NCI-H345 treated with DMSO at 0.1 percent for 48 hours (cell line): ENCODE measurements at regions not wholly inside any gene's neighbourhood (a gene's known extent, or its start where the extent isn't known, plus 50 kb on each side); places are given as distances from the start of the nearest gene placed in this dataset.
"Not testable (repeated sequence)": the region's sequence is repeated elsewhere in the genome, so short reads cannot be mapped to it uniquely, and the experiment has no call there.

Experiments
- DNase-seq: peaks from one replicate; lab custom pipeline; 2025; ENCODE audit not compliant: unreplicated experiment; lab: John Stamatoyannopoulos, UW

DNA sequence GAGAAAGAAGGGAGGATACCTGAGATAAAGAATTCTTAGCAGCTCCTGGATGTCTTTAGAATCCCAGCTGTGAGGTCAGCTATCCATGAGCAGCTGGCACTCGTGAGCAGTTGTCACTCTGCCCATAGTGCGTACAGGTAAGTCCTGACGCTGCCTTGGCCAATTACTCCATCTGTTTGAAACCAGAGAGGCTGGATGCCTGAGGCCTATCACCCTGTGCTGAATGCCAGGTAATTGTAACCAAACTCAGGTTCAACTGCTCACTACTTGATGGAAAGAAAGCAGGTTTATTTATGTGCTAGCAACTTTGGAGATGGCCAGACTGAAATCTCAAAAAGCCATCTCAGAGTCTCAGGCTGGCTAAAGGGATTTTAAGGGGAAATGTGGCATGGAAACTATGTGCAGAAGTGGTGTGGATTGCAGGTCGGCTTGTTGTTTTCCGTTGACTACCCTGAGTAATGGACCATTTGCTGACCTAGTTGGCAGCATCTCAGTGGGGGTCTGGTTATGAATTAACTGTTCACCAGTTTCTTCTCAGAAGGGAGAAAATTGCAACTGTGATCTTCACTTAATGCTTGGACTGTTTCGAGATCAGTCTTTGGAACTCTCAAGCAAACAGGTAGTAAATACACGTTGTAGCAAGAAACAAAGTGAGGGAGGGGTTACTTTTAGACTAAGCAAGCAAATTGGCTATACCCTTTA, 1614.0 kb upstream of the PCDH10 start:
- no peak for DNase-seq

DNA sequence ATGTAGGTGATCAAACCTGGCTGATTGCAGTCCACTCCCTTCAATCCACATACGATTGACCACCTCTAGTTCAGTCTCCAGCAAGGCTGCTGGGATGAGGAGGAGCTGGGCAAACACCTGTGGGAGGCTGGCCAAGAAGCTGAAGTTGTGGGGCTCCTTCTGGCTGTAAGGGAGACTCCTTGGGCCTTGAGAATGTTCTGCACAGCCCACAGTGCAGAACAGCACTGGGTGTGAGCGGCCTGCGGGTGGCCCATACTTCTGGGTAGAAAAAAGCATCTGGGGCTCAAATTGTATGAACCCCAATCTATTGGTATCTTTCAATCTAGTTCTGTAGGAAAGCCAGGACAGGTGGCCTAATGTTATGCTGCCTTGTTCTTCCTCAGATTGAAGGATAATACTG, 1608.8 kb upstream of the PCDH10 start:
- DNase-seq: no peak

- DNase-seq: no peak
Measured at GRCh38 chr4:131547506-131547981, 1601.5 kb upstream of the PCDH10 start.

DNA sequence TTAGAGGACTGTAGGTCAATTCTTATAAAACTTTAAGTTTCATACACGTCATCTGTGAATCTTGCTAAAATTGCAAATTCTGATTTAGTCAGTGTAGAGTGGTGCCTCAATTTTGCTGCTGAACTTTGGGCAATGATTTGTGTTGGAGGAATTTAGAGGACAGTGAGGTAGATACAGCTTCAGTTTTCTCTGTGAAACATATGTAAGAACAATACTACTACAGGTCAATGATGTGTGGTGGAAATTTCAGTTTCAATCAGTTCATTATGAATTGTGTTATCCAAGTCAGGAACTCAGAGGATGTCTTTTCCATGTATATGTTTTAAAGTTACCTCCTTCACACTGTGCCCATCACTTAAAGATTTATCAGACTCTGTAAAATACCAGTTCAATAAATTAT, 1597.8 kb upstream of the PCDH10 start:
- DNase-seq: no peak

DNA sequence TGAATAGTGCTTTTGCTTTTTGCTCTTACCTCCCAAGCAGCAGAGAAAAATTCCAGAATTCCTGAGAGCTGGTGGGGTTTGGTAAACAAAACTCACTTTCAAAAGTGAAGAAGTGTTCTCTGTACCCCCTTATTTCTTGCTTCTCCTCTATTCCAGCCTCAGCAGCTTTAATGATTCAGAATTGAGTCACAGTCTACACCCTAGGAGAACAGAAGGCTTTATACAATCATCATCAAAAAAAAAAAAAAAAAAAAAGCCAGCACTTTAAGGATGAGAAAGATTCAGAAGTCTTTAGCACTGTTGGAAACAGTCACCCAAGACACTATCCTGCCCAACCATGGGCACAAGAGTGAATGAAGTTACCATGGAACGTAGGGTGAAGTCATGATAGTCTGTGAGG, 1583.1 kb upstream of the PCDH10 start:
- no peak for DNase-seq

- DNase-seq: peak; percentile 66
Measured at GRCh38 chr4:131584587-131584986, 1564.5 kb upstream of the PCDH10 start.

GRCh38 chr4:131595140-131595539, 1554.0 kb upstream of the PCDH10 start:
- DNase-seq: no peak

- no peak for DNase-seq
Measured at GRCh38 chr4:131603705-131604104, 1545.4 kb upstream of the PCDH10 start.

- no peak for DNase-seq
Measured at GRCh38 chr4:131609039-131609438, 1540.1 kb upstream of the PCDH10 start.

DNA sequence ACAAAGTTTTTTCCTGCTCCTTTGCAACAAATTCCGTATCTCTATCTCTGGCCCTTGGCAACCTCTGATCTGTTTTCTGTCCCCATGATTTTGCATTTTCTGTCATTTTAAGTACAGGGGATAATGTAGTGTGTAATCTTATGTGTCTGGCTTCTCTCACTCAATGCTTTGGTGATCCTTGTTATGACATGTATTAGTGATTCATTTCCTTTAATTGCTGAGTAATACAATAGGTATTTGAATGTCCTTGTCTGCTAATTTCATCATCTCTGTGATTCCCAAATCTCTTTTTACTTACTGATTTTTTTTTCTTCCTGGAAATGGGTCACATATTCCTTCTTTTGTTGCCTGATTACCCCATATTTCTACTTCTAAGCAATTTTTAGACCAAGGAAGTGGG, 1538.6 kb upstream of the PCDH10 start:
- not testable (repeated sequence) for DNase-seq

GRCh38 chr4:131613086-131613823, 1535.8 kb upstream of the PCDH10 start:
- DNase-seq: no peak

GRCh38 chr4:131613824-131614216, 1535.3 kb upstream of the PCDH10 start:
- no peak for DNase-seq

DNA sequence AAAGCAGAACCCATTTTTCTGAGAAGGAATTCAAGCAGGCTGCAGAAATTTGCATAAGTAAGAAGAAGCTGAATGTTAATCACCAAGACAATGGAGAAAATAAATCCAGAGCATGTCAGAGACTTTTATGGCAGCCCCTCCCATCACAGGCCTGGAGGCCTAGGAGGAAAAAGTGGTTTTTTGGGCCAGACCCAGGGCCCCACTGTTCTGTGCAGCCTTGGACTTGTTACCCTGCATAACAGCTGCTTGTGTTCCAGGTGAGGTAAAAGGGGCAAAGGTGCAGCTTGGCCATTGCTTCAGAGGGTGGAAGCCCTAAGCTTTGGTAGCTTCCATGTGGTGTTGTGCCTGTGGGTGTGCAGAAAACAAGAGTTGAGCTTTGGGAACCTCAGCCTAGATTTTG, 1516.2 kb upstream of the PCDH10 start:
- DNase-seq: no peak

DNA sequence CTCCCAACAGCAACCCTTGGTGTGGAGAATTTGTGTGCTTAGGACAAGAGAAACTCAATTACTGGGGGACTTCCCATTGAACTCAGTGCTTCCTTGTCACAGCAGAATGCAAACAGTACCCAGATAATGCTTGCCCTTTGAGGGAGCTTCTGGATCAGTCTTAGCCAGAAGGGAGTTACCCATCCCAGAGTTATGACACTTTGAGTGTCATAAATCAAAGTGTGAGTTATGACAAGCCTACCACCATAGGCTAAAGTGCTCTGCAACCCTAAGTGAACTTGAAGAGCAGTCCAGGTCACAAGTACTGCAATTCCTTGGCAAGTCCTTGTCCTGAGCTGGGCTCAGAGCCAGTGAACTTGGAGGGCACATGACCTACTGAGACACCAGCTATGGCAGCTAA, 1513.9 kb upstream of the PCDH10 start:
- DNase-seq: no peak

DNA sequence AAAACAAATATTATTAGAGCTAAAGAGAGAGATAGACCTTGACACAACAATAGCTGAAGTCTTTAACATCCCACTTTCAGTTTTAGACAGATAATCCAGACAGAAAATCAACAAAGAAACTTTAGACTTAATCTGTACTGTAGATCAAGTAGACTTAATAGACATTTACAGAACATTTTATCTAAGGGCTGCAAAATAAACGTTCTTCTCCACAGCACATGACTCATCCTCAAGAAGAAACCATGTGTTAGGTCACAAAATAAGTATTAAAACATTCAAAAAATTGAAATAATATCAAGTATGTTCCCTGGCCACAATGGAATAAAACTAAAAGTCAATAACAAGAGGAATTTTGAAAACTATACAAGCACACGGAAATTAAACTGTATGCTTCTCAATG, 1510.3 kb upstream of the PCDH10 start:
- DNase-seq: no peak

- DNase-seq: no peak
Measured at GRCh38 chr4:131644619-131645018, 1504.5 kb upstream of the PCDH10 start.

DNA sequence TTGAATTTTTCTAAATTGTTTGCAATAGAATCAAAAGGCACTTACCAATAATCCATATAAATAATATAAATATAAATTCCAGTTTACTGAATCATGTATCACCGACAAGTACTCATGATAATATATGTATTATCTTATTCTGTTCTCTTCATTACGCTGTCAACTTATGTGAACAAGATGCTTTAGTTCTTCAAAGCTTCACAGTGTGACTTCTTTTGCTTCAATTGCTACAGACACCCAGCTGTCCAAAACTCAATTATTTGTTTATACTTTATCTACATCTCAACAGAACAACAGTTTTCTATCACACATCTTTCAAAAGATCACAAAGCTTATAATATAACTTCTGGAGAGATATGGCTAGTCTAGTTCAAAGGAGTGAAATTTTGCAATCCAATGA, 1499.9 kb upstream of the PCDH10 start:
- no peak for DNase-seq

- DNase-seq: no peak
Measured at GRCh38 chr4:131650951-131651350, 1498.1 kb upstream of the PCDH10 start.

DNA sequence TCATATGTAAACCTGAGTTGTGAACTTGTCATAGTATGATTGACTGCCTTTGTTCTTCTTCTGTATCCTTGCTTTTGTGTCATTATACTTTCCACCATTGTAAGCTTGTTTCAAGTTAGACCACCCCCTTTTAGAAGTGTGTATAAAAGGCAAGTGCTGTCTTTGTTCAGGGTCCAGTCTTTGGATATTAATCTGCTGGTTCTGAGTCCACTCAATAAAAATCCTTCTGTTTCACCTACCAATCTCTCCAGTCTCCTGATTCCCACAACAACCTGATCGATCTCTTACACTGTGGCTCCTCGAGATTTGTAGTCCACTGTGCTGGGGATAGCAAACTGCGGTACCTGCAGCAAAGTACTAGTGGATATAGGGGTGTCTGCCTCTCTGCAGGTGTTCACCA, 1465.8 kb upstream of the PCDH10 start:
- DNase-seq: not testable (repeated sequence)

GRCh38 chr4:131721883-131722282, 1427.2 kb upstream of the PCDH10 start:
- no peak for DNase-seq

DNA sequence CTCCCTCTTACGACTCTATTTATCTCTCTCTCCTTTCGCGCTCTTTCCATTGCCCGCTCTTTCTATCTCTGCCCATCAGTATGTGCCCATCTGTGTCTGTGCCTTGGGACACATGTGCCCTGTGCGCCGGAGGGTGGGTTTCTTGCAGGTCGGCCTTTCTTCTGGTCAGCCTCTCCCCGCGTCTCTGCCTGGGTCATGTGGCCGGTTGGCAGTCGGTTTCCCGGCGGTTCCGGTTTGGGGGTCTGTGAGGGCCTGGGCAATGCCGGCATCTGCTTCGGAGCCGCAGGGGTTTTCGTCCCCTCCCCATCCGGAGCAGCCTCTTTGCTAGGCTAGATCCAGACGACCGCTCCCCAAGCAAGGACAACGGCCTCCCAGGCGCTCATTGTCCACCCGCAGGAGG, 1426.0 kb upstream of the PCDH10 start:
- not testable (repeated sequence) for DNase-seq

- DNase-seq: not testable (repeated sequence)
Measured at GRCh38 chr4:131724847-131725246, 1424.2 kb upstream of the PCDH10 start.

- DNase-seq: not testable (repeated sequence)
Measured at GRCh38 chr4:131725521-131725920, 1423.6 kb upstream of the PCDH10 start.
